Right ventricle myocardium inferior (tissue), 1 donor: ENCODE measurements at regions not wholly inside any gene's neighbourhood (a gene's known extent, or its start where the extent isn't known, plus 50 kb on each side); places are given as distances from the start of the nearest gene placed in this dataset.

ENCODE experiments used
- ATAC-seq: fragments of 200-7000 bp; cut with Tn5 transposase; one replicate; pipeline ENCODE4 v1.9.1; 2020; ENCODE audit warnings: mild to moderate bottlenecking, moderate library complexity
- DNase-seq: peaks from one replicate; pipeline ENCODE4 v3.0.0; 2021; ENCODE audit errors: missing footprints
- intact Hi-C: fragments of 100-400 bp; cut with DNase I; formaldehyde crosslinking; loops from one replicate; pipeline ENCODE4 v1.11.0; 2022
- donor health status: DM: no; HTN: yes; CAD: no; lungs with severe emphysema.

DNA sequence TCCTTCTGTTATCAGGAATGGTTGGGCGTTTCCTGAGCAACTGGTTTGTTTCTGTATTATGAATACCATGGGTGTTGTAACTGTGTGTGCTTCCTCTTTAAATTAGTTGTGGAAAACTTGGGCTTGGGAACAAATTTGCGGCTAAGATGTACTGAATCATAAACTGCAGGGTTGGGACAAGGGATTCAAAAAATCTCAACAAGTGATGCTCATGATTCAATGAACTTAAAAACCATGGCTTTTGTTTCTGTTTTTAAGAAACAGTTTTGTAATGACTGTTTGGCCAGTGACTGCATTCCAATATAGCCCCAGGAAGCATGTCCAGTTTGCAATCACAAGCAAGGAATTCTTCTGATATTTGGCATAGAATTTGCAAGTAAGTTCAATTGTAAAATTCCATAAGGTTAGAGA, 657.5 kb upstream of the WWC1 start:
- intact Hi-C loops: no loop called here
- DNase-seq: no peak
- ATAC-seq: no peak

DNA sequence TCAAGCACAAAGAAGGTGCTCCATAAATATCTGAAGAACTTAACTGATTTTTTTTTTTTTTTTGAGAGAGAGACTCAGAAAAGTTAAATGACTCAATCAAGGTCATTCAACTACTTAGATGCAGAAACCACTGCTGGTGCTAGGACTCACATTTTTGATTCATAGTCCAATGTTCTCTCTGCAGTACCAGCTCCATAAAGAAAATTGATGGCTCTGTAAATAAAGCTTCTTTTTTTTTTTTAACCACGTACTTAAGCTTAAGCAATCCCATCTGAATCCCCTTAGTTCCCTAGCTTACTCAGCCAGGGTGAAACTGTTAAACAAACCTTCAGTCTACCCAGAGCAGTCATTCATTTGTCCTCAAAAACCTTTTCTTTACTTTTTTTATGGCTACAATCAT, 657.0 kb upstream of the WWC1 start:
- intact Hi-C loops: no loop called here
- ATAC-seq (no peak), DNase-seq (no peak)

DNA sequence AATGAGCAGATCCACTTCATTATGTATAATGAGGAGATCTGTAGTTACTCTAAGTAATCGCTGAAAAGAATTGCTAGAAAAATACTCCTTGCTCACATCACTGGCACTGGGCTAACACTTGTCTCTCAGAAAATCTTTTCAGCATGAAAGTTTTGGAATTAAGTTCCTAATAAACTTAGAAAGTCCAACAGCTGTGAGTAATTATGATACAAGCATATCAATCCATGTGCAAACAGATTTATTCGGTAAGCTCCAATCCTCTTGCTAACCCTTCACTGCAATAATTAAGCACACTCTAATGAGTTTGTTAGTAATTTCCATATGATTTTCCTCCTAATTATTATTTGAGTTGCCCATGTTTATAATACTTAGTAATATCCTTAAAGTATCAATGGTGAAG, 652.6 kb upstream of the WWC1 start:
- no peak for ATAC-seq
- intact Hi-C loops: no loop called here
- DNase-seq: no peak

DNA sequence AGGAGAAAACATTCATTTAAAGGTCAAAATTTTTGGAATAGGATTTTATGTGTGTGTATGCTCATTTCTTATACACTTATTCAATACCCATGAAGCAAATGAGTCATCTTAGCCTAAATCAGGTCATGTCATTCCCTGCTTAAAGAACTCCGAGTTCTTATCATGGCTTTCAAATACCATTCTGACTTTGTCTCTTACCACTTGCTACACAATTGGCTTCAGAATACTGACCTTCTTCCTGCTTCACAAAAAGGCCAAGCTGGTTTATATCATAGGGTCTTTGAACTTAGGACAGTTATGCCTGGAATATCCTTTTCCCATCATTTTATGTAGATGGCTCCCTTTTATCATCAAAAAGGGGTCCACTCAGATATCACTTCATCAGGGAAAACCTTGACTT, 652.2 kb upstream of the WWC1 start:
- ATAC-seq (no peak), DNase-seq (no peak)
- intact Hi-C loops: no loop called here

DNA sequence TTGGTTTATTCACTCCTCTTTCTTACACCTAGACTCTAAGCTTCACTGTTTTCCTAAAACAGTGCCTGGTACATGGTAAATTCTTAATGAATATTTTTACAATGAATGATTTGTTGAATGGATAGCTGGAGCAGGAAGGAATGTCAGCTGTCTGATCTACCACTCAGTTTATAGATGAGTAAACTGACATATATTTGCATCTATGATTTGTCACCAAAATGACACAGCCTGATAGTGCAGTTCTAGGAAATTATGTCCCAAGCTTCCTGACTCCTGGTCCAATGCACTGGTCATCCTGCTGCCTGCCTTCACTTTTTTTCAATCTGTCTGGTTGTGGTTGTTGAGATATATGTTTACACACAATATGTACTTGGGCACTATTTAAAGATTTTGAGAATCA, 651.7 kb upstream of the WWC1 start:
- intact Hi-C loops: no loop called here
- ATAC-seq: no peak
- no peak for DNase-seq

DNA sequence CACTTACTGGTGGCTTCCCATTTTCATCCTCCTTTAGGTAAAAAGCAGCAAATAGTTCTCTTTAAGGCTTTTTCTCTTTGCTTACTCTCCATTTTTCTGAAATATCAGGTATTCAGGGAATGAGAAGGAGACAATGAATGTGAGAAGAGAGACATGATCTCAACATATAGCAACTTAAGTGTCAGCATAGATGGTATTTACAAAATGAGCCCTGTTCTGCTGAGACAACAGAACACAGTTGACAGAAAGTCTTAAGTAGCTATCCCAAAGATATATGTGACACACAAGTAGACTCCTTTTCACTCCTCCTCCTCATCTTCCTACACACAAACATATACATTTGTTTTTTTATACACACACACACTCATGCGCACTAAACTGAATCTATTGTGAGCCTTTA, 649.3 kb upstream of the WWC1 start:
- no peak for ATAC-seq
- intact Hi-C loops: no loop called here

DNA sequence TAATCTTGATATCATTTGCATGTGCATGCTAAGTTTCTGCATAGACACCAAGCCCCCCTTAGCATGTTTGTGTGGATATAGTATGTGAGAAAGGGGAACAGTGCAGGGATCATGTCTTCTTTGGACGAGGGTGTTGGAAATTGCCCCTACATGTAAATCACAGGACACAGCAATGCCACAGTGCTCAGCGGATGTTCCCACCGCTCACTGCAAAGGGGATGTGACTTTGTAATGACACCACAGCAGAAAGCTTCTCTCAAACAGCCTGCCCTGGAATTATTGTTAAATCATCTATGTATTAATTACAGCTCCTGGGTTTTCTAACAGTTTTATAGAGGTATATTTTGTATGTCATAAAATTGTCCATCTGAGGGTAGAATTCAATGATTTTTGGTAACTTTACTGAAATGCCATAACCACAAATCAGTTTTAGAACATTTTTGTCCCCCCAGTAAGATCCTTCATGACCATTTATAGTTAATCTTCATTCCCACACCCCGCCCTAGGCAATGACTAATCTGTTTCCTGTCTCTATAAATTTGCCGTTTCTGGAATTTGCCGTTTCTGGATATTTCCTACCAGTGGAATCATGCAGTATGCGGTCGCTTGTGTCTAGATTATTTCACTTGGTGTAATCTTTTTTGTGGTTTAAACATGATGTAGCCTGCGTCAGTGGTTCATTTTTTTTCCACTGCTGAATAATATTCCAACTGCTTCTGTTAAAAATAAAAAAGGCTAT, 648.5 kb upstream of the WWC1 start:
- ATAC-seq (no peak), DNase-seq (no peak)
- intact Hi-C loops: no loop called here

More for the DNA sequence above, 649.3 kb upstream of the WWC1 start:
- DNase-seq: no peak

DNA sequence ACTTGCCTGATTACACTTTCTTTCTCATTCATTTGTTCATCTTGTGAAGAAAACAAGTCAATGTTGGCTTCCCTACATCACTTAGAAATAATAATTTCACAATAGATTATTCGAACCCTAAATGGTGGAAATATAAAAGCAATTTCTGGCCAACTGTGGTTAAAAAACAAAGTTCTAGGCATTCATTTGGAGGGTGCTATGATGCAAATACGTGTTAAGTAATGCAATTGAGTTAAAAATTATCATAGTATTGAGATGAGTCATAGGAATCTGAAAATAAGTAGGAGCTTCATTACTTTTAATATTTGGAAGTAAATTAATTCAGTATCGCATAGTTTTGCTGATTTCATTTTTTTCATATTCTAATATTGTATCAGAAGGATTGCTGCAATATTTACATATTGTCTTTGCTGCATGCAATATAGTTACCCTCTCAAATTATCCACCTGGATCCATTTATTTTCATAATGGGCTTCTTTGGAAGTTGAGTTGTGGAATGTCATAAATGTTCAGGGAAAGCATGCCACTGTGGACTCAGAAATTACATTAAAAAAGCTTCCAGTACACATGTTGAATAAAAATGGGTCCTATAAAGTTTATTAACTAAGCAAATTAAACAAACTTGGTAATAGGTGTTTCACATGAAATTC, 647.7 kb upstream of the WWC1 start:
- DNase-seq (no peak), ATAC-seq (no peak)
- intact Hi-C loops: no loop called here

DNA sequence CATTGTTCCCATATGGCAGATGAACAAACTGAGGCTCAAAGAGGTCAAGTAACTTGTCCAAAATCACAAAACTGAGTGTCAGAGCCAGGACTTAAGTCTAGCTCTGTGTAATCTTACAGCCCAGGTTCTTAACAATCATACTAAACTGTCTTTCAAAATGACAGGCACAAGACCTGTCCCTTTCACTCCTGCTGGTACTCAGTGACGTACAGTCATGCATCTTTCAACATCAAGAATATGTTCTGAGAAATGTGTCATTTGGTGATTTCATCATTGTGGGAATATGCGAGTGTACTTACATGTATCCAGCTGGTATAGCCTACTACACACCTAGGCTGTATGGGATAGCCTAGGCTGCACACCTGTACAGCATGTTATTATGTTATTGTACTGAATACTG, 646.8 kb upstream of the WWC1 start:
- DNase-seq (no peak), ATAC-seq (no peak)
- intact Hi-C loops: no loop called here

DNA sequence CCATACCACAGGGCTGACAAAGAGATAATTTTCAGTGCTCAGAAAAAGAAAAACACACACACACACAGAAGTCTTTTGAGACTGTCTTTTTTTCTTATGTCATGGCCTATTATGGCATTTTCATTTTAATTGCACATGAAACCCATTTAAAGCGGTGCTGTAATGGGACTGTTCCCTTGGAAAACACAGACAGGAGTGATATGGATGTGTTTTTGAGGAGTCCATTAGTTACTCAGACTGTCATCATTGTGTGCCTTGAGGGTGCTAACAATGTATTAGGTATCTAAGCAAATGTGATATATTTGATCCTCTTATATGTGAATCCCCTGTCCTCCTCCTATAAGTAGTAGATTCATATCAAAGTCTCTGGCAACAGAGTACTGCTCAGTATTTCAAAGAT, 642.0 kb upstream of the WWC1 start:
- ATAC-seq: no peak

DNA sequence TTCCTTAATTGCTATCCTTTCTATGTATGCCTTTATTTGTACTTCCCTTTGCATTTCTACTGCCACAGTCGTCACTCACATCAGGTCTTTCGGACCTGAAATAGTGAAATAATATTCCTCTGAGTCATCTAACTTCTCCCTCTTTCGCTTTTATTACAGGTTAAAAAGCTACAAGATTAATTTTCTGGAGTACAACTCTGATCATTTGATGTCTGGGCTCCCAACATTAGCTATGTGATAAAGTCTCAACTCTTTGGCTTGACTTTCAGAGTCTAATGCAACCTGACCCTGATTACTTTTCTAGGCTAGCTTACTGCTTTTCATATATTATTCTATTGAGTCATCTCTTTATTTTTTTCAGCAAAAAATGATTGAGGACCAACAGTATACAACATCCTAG, 638.8 kb upstream of the WWC1 start:
- intact Hi-C loops: no loop called here
- no peak for DNase-seq
- no peak for ATAC-seq

More for the DNA sequence above, 642.0 kb upstream of the WWC1 start:
- intact Hi-C loops: no loop called here
- no peak for DNase-seq

DNA sequence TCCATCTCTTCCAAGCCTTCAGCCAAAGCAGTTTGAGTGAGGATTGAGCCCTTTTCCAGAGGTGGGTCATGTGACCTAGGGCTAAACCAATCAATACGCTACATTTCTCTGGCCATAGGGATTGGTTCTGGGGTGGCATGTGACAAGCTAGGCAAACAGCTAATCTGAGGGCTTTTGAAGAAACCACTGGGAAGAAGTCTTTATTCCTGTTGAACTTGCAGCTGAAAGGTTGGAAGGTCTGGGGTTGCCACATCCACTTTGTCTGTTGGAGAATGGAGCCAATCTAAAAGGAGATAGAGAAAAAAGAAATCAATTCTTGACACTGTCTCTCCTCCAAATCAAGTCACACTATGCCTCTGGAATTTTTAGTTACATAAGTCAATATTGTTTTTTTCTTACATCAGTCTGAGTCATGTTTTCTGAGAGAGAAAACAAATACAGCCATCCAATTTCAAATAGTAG, 637.8 kb upstream of the WWC1 start:
- no peak for DNase-seq
- ATAC-seq: no peak
- intact Hi-C loops: no loop called here

DNA sequence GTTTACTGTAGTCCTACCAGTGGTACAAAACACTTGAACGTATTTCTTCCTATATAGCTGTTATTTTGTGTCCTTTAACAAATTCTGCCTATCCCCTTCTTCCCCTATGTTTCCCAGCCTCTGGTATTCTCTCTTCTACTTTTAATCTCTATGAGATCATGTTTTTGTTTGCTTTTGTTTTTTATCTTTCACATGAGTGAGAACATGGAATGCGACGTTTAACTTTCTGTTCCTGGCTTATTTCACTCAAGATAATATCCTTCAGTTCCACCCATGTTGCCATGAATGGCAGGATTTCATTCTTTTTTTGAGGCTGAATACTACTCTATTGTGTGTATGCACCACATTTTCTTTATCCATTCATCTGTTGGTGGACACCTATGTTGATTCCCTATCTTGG, 634.4 kb upstream of the WWC1 start:
- ATAC-seq (no peak), DNase-seq (no peak)
- intact Hi-C loops: no loop called here

DNA sequence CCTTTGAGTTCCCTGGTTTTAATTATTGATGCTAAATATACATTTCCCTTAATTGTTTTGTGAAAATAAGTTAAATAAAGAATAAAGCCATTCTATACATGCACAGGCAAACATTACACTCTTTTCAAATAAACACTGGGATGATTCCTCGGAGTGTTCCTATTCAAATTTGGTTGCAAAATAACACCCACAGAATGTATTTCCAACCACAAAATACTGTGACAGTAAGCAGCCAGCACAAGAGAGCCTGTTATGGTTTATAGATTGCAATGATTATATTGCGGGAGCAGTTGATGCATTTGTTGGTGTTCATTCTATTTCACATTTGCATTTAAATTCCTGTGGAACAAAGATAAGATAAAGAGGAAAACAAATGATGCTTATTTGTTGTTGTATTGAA, 632.6 kb upstream of the WWC1 start:
- ATAC-seq: no peak
- intact Hi-C loops: no loop called here
- DNase-seq: no peak

DNA sequence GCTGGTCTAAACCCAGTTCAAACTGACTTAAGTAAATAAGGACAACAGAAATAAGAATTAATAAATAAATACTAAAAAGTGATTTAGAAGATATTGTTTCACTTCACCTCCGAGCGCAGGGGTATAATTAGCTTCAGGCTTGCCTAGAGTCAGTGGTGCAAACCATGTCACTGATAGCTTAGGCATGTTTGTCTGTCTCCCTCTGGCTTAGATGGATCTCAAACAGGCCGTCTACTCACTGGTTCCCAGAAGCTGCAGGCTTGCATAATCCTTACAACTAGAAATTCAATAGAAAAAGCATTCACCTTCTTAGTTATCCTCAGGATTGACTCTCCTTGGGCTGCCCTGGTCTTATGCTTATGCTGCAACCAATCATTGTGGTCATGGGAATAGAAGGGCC, 629.8 kb upstream of the WWC1 start:
- no peak for DNase-seq
- intact Hi-C loops: no loop called here
- ATAC-seq: no peak

DNA sequence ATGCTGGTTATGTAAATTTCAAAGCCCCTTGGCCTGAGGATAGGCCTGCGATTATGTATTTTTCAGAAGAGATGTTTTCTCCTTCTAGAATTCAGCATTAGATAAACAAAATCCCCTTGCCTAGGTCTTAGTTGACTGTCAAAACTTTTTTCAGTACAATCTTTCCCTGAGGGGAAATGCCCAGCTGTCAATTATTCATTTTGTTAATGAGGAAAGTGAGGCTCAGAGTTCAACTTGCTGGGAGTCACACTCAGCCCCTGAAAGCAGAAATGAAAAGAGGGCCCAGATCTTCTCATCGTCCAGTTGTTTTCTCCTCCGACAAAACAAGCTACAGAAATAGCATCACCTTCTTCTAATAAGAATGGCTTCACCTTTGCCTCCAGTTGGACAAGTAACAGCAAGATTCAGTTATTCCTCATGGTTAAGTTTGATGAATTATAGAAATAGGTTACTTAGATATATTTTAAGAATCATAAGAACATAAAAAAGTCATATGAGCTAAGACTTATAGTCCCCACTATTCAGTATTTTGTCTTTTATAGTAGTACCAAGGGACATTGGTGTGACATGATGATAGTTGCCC, 627.1 kb upstream of the WWC1 start:
- DNase-seq (no peak), ATAC-seq (no peak)
- intact Hi-C loops: no loop called here

DNA sequence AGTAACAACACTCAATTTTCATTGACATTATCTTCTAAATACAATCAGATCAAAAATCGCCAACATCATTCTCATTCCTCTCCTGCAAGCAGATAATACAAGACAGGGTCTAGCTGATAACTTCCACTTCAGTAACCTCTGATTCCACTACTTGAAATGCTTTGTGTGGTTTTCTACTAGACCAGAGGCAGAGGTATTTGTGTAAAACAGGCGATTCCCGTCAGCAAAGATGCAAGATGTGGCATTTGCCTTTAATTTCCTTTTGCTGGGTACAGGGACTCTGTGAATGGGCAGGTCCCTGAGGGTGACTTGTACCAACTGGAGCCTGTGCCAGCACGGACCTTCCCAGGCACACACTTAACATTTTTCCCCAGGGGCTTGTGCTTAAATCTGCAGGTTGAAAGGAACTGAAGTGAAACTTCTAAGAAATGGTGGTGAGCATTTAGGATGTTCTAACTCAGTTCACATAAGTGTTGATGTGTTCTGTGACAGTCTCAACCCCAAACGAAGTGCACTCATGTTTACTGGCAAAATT, 625.5 kb upstream of the WWC1 start:
- DNase-seq (no peak), ATAC-seq (no peak)
- intact Hi-C loops: no loop called here

DNA sequence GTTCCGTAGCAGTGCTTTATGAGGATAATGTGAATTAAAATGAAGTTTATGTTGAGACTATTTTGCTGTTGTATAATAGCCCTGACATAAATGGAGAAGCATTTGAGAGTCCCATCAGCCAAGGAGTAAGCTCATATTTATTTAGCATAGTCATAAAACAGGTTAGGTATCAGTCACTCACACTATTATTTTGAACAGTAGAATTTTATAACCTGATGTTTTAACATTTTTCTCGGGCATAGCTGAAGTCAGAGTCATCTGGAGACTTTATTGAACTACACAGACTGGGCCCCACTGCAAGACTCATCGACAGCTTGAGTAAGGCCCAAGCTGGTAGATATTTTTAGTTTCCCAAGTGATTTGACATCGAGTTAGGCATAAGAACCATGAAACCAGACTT, 620.3 kb upstream of the WWC1 start:
- no peak for ATAC-seq
- DNase-seq: no peak
- intact Hi-C loops: no loop called here

DNA sequence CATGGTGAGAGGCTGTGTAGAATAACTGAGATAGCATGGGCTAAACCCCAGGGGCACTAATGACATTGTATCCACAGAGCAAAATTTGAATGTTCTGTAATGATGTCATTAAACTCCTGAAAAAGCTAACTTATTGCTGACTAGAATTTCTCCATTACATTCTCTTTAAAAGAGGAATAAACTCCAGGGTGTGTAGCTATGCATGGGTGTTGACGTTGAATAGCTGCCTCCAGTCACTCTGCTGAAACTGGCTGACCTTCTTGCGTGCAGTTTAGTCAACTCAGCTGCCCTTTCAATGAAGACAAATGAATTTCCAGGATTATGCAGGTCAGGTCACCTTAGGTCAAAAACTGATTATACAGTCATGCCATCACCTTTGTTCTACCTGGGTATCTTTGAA, 617.5 kb upstream of the WWC1 start:
- DNase-seq (no peak), ATAC-seq (no peak)
- intact Hi-C loops: no loop called here

DNA sequence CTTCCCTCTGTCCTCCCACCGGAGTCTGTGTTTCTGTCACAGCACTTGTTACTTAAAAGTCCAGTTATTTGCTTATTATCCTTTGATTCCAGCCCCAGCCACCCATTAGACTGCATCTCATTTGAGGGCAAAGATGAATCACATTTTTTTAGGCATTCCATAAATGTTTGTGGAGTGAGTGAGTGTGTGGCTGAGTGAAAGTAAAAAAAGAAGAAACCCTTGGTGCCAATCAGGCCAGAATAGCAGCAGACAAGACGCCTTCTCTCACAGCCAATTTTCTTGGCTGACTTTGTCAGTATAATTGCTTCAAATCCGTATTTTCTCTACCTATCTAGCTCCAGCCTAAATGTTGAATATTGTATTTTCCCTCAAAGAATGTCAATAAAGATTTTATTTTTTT, 613.0 kb upstream of the WWC1 start:
- DNase-seq (no peak), ATAC-seq (no peak)
- intact Hi-C loops: no loop called here
